SK-N-SH treated with all-trans-retinoic acid at 6 μM for 48 hours (cell line): ENCODE measurements at regions not wholly inside any gene's neighbourhood (a gene's known extent, or its start where the extent isn't known, plus 50 kb on each side); places are given as distances from the start of the nearest gene placed in this dataset.

Experiments
- ATAC-seq: fragments of 200-7000 bp; cut with Tn5 transposase; 3 replicates; pipeline ENCODE4 v1.9.1; 2020; ENCODE audit warnings: mild to moderate bottlenecking, moderate library complexity
- ARNTL ChIP-seq: fragments of 450-650 bp; formaldehyde crosslinking; IDR thresholded peaks from 2 replicates; pipeline ENCODE4 v1.5.0; 2020; ENCODE audit warnings: low read depth, mild to moderate bottlenecking, moderate library complexity, borderline replicate concordance
- BACH2 ChIP-seq: fragments of 250-450 bp; sonication (Bioruptor Pico); IDR thresholded peaks from 2 replicates; pipeline ENCODE4 v1.9.0; 2021; ENCODE audit warnings: mild to moderate bottlenecking, borderline replicate concordance
- CSDC2 ChIP-seq: fragments of 250-450 bp; sonication (Bioruptor Pico); IDR thresholded peaks from 2 replicates; pipeline ENCODE4 v1.5.0; 2020; ENCODE audit warnings: mild to moderate bottlenecking, moderate library complexity
- ESRRG ChIP-seq: fragments of 250-450 bp; sonication (Bioruptor Pico); IDR thresholded peaks from 2 replicates; pipeline ENCODE4 v1.6.1; 2021; ENCODE audit warnings: mild to moderate bottlenecking
- GLIS3 ChIP-seq: fragments of 250-450 bp; sonication (Bioruptor Pico); IDR thresholded peaks from 2 replicates; pipeline ENCODE4 v1.5.0; 2020; ENCODE audit warnings: mild to moderate bottlenecking, moderate library complexity
- ISL1 ChIP-seq: fragments of 250-450 bp; sonication (Bioruptor Pico); IDR thresholded peaks from 2 replicates; pipeline ENCODE4 v2.1.2; 2022; ENCODE audit warnings: mild to moderate bottlenecking, moderate library complexity
- OSR1 ChIP-seq: fragments of 250-450 bp; sonication (Bioruptor Pico); IDR thresholded peaks from 2 replicates; pipeline ENCODE4 v1.8.0; 2022; ENCODE audit warnings: moderate library complexity, mild to moderate bottlenecking, inconsistent platforms
- POU6F1 ChIP-seq: fragments of 250-450 bp; sonication (Bioruptor Pico); IDR thresholded peaks from 2 replicates; pipeline ENCODE4 v1.8.0; 2021; ENCODE audit warnings: low read depth, mild to moderate bottlenecking, moderate library complexity, borderline replicate concordance
- RARB ChIP-seq: fragments of 250-450 bp; sonication (Bioruptor Pico); IDR thresholded peaks from 2 replicates; pipeline ENCODE4 v1.8.0; 2021; ENCODE audit warnings: mild to moderate bottlenecking, moderate library complexity
- SNAI2 ChIP-seq: fragments of 250-450 bp; sonication (Bioruptor Pico); IDR thresholded peaks from 2 replicates; pipeline ENCODE4 v1.5.0; 2020; ENCODE audit warnings: mild to moderate bottlenecking, moderate library complexity
- TCF4 ChIP-seq: fragments of 250-450 bp; sonication (Bioruptor Pico); IDR thresholded peaks from 2 replicates; pipeline ENCODE4 v1.8.0; 2021; ENCODE audit warnings: mild to moderate bottlenecking, moderate library complexity, borderline replicate concordance
- TOX ChIP-seq: fragments of 250-450 bp; sonication (Bioruptor Pico); IDR thresholded peaks from 2 replicates; pipeline ENCODE4 v1.8.0; 2021; ENCODE audit warnings: mild to moderate bottlenecking, moderate library complexity, borderline replicate concordance
- TSHZ2 ChIP-seq: fragments of 250-450 bp; sonication (Bioruptor Pico); IDR thresholded peaks from 2 replicates; pipeline ENCODE4 v1.5.0; 2020; ENCODE audit warnings: mild to moderate bottlenecking, moderate library complexity
- ZFP3 ChIP-seq: fragments of 250-450 bp; sonication (Bioruptor Pico); IDR thresholded peaks from 2 replicates; pipeline ENCODE4 v1.5.0; 2020; ENCODE audit warnings: mild to moderate bottlenecking, moderate library complexity
- ZFP30 ChIP-seq: fragments of 450-650 bp; formaldehyde crosslinking; IDR thresholded peaks from 2 replicates; pipeline ENCODE4 v1.5.0; 2022; ENCODE audit warnings: mild to moderate bottlenecking, moderate library complexity
- ZNF565 ChIP-seq: fragments of 450-650 bp; formaldehyde crosslinking; conservative IDR thresholded peaks from 2 replicates; pipeline ENCODE4 v1.5.0; 2020; ENCODE audit warnings: low read depth, mild to moderate bottlenecking, moderate library complexity
- ZNF70 ChIP-seq: fragments of 450-650 bp; formaldehyde crosslinking; IDR thresholded peaks from 2 replicates; pipeline ENCODE4 v1.5.0; 2020; ENCODE audit warnings: mild to moderate bottlenecking, moderate library complexity
- TF ChIP-seq, protein P1 (sequence below): fragments of 250-450 bp; sonication (Bioruptor Pico); IDR thresholded peaks from 2 replicates; pipeline ENCODE4 v1.5.1; 2021; ENCODE audit warnings: mild to moderate bottlenecking, moderate library complexity
- TF ChIP-seq, protein P2 (sequence below): fragments of 250-450 bp; sonication (Bioruptor Pico); IDR thresholded peaks from 2 replicates; pipeline ENCODE4 v1.8.0; 2020; ENCODE audit warnings: mild to moderate bottlenecking, moderate library complexity, borderline replicate concordance
- TF ChIP-seq, protein P3 (sequence below): fragments of 250-450 bp; sonication (Bioruptor Pico); IDR thresholded peaks from 2 replicates; pipeline ENCODE4 v1.5.1; 2020; ENCODE audit warnings: low read depth, mild to moderate bottlenecking, moderate library complexity

DNA sequence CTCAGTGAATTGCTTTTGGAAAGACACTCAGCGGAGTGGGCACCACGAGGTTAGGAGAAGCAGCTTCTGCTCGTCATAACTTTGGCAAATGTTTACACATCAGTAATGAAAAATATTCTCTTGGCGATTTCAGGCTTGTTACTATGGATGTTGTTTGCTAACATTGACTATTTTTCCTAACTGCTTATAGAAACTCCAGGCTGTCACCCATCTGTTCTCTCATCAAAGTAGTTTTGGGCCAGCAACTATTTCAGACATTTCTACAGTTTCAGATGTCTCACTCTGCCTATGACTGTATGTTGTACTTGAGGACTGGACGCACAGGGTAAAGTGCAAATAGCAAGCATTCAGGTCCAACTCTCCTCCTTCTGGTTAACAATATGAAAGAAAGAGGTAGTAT, 346.7 kb downstream of the TRIML1 start:
- no peak for TF ChIP-seq POU6F1 (CRISPR knock-in tag)
- TF ChIP-seq, protein P1, sequence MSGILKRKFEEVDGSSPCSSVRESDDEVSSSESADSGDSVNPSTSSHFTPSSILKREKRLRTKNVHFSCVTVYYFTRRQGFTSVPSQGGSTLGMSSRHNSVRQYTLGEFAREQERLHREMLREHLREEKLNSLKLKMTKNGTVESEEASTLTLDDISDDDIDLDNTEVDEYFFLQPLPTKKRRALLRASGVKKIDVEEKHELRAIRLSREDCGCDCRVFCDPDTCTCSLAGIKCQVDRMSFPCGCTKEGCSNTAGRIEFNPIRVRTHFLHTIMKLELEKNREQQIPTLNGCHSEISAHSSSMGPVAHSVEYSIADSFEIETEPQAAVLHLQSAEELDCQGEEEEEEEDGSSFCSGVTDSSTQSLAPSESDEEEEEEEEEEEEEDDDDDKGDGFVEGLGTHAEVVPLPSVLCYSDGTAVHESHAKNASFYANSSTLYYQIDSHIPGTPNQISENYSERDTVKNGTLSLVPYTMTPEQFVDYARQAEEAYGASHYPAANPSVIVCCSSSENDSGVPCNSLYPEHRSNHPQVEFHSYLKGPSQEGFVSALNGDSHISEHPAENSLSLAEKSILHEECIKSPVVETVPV (CRISPR knock-in tag) = no peak
- TF ChIP-seq ZFP30 = no peak
- no peak for TF ChIP-seq ZNF565 (CRISPR knock-in tag)
- no peak for TF ChIP-seq CSDC2 (CRISPR knock-in tag)
- no peak for TF ChIP-seq ARNTL (CRISPR knock-in tag)
- no peak for TF ChIP-seq ISL1 (CRISPR knock-in tag)
- TF ChIP-seq BACH2 = no peak
- no peak for TF ChIP-seq TCF4 (CRISPR knock-in tag)
- TF ChIP-seq GLIS3 = no peak
- TF ChIP-seq ESRRG (CRISPR knock-in tag) = no peak

GRCh38 chr4:188492886-188493285, 353.6 kb downstream of the TRIML1 start:
- ATAC-seq = no peak
- TF ChIP-seq ZNF565 (CRISPR knock-in tag) = no peak
- TF ChIP-seq ZFP3 = no peak
- no peak for TF ChIP-seq SNAI2 (CRISPR knock-in tag)
- TF ChIP-seq, protein P2, sequence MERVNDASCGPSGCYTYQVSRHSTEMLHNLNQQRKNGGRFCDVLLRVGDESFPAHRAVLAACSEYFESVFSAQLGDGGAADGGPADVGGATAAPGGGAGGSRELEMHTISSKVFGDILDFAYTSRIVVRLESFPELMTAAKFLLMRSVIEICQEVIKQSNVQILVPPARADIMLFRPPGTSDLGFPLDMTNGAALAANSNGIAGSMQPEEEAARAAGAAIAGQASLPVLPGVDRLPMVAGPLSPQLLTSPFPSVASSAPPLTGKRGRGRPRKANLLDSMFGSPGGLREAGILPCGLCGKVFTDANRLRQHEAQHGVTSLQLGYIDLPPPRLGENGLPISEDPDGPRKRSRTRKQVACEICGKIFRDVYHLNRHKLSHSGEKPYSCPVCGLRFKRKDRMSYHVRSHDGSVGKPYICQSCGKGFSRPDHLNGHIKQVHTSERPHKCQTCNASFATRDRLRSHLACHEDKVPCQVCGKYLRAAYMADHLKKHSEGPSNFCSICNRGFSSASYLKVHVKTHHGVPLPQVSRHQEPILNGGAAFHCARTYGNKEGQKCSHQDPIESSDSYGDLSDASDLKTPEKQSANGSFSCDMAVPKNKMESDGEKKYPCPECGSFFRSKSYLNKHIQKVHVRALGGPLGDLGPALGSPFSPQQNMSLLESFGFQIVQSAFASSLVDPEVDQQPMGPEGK = no peak
- no peak for TF ChIP-seq ZFP30
- no peak for TF ChIP-seq RARB (CRISPR knock-in tag)
- no peak for TF ChIP-seq TOX (CRISPR knock-in tag)
- no peak for TF ChIP-seq BACH2
- TF ChIP-seq, protein P3, sequence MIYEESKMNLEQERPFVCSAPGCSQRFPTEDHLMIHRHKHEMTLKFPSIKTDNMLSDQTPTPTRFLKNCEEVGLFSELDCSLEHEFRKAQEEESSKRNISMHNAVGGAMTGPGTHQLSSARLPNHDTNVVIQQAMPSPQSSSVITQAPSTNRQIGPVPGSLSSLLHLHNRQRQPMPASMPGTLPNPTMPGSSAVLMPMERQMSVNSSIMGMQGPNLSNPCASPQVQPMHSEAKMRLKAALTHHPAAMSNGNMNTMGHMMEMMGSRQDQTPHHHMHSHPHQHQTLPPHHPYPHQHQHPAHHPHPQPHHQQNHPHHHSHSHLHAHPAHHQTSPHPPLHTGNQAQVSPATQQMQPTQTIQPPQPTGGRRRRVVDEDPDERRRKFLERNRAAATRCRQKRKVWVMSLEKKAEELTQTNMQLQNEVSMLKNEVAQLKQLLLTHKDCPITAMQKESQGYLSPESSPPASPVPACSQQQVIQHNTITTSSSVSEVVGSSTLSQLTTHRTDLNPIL (CRISPR knock-in tag) = no peak
- no peak for TF ChIP-seq TSHZ2 (CRISPR knock-in tag)
- no peak for TF ChIP-seq ARNTL (CRISPR knock-in tag)
- no peak for TF ChIP-seq GLIS3
- no peak for TF ChIP-seq TCF4 (CRISPR knock-in tag)
- TF ChIP-seq ZNF70 (CRISPR knock-in tag) = no peak
- no peak for TF ChIP-seq ISL1 (CRISPR knock-in tag)
- TF ChIP-seq OSR1 (CRISPR knock-in tag) = no peak
- no peak for TF ChIP-seq POU6F1 (CRISPR knock-in tag)
- TF ChIP-seq, protein P1 (CRISPR knock-in tag) = no peak
- no peak for TF ChIP-seq ESRRG (CRISPR knock-in tag)
- TF ChIP-seq, all 23 proteins: peak for 0

More for the DNA sequence above, 346.7 kb downstream of the TRIML1 start:
- no peak for ATAC-seq
